C1 segment of cervical spinal cord (tissue), 14 donors: ENCODE measurements at regions not wholly inside any gene's neighbourhood (a gene's known extent, or its start where the extent isn't known, plus 50 kb on each side); places are given as distances from the start of the nearest gene placed in this dataset.
A peak's percentile ranks its signal among the peaks of the same experiment; 100 is the strongest.
"Not testable (repeated sequence)": the region's sequence is repeated elsewhere in the genome, so short reads cannot be mapped to it uniquely, and the experiment has no call there.

Source experiments
- DNase-seq, 14 donors: peaks; one replicate each; lab custom pipeline; 2025; lab: John Stamatoyannopoulos, UW

DNA sequence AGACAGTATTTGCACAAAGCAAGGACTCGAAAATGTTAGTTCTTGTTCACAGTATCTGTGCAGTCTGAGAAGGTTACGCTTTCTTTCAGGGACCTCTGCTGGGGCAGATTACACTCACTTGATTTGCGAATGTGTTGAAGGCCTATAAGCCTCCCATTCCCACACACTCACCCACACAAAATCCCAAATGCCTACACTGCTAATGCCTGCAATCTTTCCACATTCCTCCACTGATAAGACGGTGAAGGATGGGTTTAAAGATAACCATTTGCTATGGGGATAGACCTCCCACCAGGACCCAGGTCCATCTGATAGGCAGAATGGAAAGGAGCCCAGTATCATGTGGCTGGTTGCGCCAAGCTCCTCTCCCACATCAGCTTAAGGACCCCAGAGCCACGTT is 394.9 kb upstream of the SALL1 start:
- no peak for DNase-seq

DNA sequence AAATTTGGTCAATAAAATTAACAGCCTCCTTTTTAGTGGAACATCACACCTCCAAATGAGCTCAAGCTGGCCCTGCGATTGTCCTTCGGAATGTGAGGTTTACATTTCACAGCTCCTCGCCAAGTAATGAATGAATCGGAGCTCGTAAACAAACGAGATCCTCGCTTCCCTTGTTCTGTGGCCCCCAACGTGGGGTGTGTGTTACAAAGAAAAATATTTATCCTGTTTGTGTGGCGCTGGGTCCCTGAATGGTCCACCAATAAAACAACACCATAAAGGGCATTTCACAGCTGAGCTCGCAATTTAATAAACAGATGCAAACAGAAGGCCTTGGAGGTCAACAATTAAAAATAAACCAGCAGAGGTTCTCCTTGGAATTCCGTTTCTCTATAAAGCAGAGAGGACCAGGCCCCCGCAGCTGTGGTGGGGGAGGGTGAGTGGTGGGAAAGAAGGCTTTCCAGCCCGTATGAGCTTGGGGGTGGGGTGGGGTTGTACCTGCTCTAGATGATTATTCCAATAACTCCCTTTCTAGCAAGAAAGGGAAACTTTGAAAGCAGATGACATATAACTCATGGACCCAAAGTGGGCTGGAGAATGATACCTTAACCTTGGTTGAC is 393.9 kb upstream of the SALL1 start:
- DNase-seq = no peak

DNA sequence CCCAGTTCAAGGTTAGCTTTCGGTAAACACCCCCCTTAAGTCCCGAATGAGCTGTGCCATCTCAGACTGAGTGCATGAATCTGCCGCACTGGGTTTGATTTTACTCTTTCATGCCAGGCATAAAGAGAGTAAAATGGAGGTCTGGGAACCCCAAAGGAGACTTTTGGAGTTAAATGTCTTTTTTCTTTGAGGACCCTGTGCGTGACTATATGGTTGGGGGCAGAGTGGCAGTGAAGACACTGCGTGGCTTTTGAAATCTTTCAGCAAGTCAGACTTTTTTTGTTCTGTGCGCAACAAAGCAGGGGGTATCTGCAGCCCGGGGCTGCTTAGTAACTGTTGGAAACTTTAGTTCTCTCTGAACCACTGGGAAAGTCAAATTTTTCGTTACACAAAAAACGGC is 392.9 kb upstream of the SALL1 start:
- no peak for DNase-seq

DNA sequence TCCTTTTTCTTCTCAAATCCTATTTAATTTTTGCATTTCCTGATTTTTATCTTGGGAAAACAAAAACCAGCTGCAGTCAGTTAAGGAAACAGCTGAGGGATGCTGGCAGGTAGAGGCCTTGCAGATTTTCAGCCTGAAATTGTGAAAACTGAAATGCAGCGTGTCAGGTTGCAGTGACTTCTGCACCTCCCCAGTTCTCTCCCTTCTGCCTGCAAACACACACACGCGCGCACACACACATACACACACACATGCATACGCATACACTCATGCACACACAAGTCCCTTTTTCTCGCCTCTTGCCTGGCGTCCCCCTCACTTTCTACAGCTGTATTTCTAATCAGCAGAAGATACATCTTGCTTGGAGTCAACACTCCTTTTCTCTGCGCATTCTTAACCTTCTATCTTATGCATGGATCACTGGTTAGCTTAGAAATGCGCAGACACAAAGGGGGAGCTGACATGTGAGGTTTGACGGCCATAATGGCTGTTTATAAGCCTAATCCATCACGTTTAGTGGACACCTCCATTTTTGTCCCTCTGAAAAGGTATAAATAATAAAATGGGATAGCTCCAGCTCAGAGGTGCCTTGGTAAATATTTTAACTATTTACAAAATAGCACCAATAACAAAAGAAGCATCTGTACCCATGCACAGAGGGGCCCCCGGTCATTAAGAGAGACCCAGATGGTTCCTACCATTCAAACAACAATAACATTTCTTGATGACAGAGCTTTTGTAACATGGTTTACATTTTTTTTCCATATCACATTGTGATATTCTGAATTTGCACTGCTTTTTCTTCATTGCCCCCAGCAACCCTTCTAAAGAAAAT is 392.1 kb upstream of the SALL1 start:
- DNase-seq = no peak

DNA sequence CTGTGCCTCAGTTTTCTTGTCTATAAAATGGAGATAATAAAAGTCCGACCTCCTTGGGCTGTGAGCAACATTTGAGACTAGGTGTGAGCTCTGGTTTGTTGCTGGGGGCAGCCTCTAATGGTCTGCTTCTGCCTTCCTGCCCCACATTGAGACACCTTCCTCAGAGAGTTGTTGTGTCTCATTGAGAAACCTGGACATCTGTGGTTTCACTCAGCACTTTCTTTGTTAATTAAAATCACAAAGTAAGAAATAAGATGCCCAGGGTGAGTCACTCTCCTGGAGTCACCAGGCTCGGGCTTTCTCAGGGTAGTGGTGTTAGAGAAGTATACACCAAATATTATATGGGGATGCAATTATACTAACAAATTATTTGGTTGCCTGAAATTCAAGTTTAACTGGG is 389.2 kb upstream of the SALL1 start:
- no peak for DNase-seq

DNA sequence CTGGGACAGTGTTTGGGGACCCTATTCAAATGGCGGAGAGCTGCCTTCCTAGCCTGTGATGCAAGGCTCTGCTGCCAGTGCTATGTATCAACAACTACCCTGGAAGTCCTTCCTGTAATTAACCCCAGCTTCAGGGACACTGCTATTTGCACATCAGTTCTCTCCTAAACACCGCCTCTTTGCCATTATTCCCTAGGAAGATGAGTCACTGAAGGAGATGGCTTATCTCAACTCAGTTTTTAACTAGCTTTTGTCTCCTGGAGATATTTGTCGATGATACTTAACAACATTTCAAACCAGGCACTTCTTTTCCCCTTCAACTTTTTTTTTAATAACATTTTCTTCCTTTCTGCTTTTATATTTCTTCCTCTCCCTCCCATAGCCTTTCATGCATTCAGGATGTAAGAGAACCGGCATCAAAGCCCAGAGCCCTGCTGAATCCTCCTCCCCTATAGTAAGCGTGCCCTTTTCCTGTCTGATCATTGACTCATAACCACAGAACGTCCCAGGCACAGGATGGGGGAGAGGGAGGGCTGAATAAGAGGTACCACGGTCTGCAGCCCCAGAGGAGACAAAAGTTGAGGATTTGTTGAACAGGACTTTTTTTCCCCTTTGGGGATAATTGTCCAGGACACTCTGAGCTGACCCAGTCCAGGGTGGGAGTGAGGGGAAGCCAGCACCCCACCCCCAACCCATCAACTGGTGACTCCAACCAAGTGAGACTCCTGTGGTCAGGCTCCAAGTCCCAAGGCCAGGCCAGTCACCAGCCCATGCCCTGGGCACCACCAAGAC is 387.8 kb upstream of the SALL1 start:
- DNase-seq = no peak

DNA sequence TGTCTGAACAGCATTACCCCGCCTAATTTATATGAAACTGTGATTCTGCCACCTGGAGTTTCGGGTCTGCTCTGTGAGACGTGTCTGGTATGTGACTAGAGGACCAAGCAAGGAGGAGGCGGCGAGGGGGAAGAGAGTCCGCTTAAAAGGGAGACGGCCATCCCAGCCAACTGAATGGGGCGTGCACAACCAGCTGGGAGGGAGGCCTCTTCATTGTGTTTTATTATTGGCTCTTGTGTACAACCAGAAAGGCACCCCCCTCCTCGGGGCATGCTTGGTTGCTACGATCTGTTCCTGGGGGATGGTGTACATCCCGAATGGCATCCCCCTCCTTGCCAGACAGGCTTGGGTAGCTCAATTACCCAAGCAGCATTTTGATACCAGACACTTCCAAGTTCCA is 384.5 kb upstream of the SALL1 start:
- DNase-seq = no peak

DNA sequence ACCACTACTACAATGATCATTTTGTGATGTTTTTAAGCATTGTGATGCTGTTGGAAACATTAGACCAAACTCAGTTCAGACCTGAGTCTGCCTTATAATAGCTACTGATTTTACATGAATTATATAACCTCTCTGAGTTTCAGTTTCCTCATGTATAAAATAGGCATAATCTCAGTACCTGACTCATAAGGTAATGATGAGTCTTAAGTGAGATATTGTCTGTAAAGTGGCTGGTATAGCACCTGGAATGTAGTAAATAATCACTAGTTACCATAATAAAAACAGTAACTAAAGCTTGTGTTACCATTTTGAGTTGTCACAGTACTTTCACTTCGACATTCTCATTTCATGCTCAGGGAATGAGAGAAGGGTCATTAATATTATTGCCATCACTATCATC is 381.5 kb upstream of the SALL1 start:
- no peak for DNase-seq

DNA sequence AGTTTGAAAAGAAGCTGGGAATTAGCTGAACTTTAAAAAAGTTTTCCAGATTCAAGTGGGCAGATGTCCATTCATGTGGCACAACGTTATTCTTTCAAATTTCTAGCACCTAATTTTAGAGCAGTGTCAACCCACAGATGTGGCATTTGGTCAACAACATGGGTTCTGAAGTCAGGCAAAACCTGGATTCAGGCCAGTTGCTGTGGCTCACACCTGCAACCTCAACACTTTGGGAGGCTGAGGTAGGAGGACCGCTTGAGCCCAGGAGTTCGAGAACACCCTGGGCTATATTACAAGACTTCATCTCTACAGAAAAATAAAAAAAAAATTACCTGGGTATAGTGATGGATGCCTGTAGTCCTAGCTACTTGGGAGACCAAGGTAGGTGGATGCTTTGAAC is 380.2 kb upstream of the SALL1 start:
- no peak for DNase-seq

DNA sequence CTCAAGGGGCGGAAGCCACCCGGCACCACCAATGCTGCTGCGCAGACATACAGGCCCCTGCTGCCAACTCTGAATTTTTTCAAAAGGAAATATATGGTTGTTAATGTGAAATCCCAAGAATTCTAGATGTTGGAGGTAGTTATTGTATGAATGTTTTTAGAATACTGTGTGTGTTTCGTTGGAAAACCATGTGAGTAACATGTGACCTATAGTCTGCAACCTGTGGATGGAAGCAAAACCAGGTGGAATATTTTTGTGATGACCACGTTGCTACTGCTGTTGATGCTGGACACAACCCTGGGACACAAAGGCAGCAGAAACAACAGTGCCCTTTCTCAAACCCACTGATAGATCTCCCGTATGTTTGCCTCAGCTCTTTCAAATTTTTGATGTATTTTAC is 376.3 kb upstream of the SALL1 start:
- no peak for DNase-seq

DNA sequence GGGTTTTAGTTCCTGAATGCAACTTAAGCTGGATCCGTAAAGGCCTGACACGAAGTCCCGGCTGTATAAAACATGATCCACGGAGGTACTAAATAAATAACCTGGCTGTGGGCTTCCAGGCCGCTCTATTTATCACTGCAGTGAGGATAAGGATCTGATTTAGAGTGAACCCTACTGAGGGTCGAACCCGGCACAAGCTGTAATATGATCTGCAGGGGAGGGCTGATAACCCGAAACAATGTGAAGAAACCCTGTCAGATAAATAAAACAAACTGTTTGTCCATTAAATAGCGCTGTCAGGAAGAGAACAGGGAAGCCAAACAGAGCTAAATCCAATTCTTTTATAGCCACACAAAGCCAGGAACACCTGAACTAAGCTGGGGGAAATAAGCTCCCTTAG is 375.6 kb upstream of the SALL1 start:
- DNase-seq = no peak

DNA sequence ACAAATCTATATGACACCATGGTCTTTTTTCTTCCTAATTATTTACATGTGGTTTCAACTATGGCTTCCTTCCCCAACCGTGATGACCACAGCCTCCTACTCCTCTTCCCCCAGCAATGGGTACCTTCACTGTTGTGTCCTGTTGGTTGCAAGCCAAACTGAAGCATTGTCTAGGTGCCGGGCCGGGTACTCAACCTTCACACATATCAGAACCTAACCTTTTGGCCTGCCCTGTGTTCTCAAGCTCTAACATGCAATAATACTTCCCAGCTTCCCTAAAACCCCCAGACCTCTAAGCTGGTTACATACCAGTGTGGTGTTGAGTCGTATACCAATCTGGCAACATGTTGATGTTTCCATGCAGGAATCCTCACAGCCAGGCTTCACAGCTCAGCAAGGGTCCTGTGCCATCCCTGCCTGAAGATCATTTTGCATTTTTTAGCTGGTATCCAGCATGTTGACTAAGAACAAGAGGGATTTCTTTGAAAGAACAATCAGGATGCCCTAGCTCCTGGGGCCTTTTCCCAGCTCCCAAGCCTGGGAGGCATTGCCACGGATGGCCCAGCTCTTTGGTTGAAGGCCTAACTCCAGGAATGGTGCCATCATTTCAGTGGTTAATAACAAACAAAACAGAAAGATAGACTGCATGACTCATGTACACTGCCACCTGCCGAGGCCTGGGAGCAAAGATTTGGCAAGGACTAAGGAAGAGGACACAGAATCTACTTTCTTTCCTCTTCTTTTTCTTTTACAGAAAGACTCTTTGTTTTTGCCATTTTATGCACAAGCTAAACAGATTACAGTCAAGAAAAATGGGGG is 373.7 kb upstream of the SALL1 start:
- DNase-seq = peak in 2 of 14 donors; percentile 10 to 30

DNA sequence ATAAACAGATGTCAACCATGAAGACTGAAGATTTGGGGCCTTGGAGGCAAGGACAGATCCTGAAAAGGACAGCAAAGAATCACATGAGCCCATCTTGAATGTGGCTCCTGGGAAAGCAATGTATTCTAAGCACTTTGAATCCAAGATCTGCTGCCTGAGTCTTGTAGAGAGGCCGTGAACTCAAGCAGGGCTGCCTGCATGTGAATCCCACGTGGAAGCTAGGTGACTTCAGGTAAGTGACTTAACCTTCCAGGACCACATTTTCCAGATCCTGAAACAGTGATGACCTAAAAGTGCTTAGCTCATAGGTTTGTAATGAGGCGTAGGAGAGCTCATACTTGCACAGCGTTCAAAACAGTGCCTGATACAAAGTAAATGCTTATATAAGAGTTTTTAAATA is 373.0 kb upstream of the SALL1 start:
- no peak for DNase-seq

DNA sequence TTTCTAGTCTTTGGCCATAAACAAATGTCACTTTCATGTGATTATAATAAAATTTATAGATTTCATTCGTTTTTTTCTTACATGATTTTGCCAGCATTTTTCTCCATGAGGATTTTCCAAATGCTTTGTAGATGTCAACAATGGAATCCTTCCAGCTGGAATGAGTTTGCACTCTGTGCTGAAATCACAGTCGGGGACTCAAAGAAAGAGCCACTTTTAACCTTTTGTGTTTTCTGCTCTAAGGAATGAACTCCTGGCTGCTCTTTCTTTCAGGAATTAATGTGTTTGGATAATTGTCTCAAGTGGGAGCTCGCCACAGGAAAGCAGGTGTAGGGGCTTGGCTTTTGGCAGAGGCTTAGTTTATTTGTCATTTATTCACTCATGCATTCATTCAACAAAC is 372.3 kb upstream of the SALL1 start:
- no peak for DNase-seq

DNA sequence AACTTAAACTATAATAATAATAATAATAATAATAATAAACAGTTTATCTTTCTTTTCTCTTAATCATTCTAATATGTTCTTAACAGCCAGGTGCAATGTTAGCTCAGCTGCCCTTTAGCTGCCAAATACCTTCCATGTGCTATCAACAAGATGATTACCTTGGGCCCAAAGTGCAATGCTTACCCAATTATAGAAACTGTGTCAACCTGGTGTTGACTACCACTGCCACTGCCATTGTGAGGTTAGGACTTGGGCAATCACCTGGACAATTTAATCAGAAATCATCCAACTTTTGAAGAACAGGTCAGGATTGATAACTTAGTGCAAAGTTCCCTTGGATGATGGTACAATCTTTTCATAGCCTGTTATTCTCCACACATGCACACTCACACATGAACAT is 371.8 kb upstream of the SALL1 start:
- no peak for DNase-seq

DNA sequence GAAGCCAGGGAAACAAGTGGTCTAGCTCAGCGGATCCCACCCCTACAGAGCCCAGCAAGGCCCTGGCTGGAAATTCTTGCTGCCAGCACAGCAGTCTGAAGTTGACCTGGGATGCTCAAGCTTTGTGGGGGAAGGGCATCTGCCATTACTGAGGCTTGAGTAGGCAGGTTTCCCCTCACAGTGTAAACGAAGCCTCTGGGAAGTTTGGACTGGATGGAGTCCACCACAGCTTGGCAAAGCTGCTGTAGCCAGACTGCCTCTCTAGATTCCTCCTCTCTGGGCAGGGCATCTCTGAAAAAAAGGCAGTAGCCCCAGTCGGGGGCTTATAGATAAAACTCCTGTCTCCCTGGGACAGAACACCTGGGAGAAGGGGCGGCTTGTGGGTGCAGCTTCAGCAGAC is 365.9 kb upstream of the SALL1 start:
- not testable (repeated sequence) for DNase-seq

DNA sequence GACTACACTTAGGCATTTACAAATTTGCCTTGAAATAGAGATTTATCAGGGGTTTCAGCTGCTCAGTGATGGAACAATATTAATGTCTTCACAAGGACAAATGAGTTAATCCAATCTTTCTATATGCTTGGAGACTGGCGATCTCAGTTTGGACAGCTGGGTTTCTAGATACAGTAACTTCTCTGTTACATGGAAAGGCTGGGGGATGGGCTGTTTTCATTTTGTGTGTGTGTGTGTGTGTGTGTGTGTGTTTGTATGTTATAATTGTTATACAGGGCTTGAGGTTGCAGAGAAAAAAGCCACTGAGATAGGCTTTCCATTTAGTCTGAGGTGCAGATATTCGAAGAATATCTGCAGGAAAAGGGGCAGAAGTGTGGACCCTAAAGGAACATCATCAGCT is 359.3 kb upstream of the SALL1 start:
- peak in 2 of 14 donors; percentile 4 to 7 for DNase-seq

DNA sequence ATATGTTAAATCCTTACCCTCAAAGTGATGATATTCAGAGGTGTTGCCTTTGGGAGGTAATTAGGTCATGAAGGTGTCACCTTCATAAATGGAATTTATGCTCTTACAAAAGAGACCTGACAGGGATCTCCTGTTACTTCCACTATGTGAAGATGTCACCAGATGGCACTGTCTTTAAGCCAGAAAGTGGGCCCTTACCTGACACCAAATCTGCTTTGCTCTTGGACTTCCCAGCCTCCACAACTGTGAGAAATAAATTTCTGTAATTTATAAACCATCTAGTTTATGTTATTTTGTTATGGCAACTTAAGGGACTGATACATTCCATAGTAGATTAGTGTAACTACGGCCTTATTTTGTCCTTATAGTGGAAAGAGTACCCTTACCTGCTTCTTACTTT is 358.3 kb upstream of the SALL1 start:
- DNase-seq = no peak

DNA sequence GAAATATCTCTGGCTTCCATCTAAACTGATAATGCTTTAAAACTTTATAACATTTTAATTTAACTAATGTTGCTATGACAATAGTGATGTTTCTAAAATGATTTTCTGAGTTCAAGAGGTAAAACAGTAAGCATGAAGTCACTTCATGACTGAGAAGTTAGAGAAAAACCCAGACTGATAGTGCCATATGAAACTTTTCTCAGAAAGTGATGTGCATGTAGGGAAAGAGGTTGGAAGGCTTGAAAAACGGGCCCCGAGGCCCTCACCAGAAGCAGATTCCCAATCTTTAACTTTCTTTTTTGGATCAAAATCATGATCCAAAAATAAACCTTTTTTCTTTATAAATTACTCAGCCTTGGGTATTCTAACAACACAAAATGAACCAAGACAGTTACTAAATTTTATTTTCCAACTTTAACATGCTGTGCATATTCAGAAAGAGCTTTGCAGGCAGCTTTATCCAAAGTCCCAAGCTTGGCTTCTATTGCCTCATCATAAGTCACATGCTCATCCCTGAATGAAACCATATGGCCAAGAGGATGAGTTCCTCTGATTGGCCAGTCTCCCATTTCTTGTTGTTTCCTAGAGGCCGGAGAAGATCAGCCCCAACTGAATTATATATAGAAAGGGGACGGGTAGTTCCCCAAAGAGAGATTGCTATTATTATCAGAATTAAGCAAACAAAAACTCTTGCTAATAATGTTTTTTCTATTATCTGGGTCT is 357.6 kb upstream of the SALL1 start:
- DNase-seq = no peak

DNA sequence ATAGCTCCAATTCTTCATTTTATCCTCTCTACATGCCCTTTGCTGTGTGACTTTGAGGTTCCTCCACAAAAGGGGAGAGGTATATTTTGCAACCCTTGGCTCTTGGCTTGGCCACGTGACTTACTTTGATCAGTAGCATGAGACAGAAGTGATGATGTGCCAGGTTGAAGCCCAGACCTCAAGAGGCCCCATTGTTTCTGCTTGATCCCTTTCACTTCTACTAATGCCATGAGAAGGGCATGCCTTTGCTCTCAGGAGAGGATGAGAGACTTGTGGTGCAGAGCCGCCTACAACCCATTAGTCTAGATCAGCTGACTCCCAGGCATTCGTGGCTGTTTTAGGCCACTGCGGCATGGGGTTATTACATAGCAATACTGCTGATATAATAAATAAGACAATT is 356.2 kb upstream of the SALL1 start:
- DNase-seq = no peak

DNA sequence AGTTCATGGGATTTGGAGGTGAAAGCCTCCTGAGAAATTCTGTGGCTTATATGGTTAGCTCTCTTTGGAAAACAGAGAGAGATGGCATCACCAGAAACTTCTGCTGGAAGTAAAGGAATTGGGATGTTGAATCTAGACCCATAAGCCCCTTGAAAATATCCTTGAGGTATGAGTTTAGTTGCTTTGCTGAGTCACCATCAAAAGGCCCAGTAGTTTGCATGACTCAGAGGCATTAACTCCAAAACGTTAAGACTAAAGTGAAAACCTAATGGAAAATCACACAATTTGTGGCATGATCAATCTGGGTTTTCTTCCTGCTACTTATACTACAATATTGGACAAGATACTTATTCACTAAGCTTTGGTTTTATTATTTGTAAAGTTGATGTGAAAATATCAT is 349.2 kb upstream of the SALL1 start:
- DNase-seq = no peak
